GM18511 (cell line): ENCODE measurements at regions not wholly inside any gene's neighbourhood (a gene's known extent, or its start where the extent isn't known, plus 50 kb on each side); places are given as distances from the start of the nearest gene placed in this dataset.
"Not testable (repeated sequence)": the region's sequence is repeated elsewhere in the genome, so short reads cannot be mapped to it uniquely, and the experiment has no call there.

ENCODE experiments used
- ATAC-seq: cut with Tn5 transposase; IDR thresholded peaks from one replicate; pipeline ENCODE4 v1.9.1; 2021; ENCODE audit warnings: mild to moderate bottlenecking, moderate library complexity; ENCODE audit not compliant: unreplicated experiment

DNA sequence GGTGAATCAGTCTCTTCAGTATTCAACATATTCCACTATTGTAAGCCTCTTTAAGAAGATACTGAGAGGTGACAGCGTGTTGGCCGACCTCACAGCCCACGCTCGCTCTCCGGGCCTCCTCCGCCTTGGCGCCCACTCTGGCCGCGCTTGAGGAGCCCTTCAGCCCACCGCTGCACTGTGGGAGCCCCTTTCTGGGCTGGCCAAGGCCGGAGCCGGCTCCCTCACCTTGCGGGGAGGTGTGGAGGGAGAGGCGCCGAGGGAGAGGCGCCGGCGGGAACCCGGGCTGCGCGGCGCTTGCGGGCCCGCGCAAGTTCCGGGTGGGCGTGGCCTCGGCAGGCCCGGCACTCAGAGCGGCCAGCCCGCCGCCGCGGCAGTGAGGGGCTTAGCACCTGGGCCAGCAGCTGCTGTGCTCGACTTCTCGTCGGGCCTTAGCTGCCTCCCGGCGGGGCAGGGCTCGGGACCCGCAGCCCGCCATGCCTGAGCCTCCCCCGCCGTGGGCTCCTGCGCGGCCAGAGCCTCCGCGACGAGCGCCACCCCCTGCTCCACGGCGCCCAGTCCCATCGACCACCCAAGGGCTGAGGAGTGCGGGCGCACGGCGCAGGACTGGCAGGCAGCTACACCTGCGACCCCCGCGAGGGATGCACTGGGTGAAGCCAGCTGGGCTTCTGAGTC lies 306.4 kb downstream of the SEMA3D start:
- ATAC-seq = not testable (repeated sequence)

DNA sequence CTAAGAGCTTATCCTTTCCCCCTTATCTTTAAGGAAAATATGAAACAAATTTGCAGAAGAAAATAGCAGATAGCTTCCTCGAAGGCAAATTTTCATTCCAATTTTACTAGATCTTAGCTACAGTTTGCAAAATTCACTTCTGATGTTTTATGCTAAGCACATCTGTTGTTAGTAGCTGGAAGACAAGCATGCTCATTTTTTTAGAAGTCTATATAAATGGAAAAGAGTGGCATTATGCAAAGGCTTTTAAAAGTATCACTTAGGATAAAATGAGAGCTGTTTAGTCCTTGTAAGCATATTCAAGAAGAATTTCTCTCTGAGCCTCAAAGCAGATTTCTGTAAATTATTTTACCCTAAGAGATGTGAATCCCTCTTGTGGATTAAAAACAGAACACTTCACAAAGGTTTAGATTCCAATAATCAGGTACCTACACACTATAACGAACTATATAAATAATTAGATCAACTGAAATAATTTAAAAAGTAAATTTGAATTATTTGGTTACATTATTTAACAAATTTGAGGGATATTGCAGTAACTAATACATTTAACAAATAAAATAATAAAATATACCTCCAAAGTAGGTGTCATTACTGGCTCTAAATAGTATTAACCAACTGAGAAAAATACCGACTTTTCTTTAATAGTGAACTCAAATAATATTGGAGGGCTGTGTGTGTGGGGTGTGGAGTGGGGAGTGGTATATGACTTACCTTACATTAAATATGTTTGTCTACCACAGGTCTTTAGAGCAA lies 307.1 kb downstream of the SEMA3D start:
- ATAC-seq = no peak

GRCh38 chr7:84877943-84878570 lies 308.8 kb downstream of the SEMA3D start:
- no peak for ATAC-seq

DNA sequence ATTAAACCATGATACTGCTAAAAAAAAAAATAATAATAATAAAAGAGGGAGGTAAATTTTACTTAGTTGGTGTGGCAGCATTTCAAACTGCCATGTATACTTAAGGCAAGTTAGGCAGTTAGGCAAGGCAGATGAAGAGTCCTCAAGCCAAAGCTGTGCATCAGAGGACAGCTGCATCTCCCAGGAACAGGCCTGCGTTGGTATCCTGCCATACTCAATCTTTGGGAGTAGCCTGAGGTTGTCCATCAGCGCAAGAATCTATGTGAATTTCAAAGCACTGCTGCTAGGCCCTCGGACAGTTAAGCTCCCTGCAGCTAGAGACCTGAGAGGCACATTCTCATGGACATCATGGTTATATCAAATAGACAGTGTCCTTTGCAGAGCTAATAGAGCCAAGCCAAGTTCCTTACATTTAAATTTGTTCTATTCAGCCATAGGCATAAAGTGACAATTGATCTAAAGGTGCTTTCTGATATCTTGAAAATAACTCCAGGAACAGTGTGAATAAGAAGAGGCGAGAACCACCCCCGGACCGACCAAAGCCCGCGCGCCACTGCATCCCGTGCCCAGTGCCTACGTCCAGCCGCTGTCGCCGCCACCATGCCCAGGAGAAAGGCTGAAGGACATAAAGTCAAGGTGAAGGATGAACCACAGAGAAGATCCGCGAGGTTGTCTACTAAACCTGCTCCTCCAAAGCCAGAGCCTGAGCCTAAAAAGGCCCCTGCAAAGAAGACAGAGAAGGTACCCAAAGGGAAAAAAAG lies 310.6 kb downstream of the SEMA3D start:
- no peak for ATAC-seq

- ATAC-seq = no peak
Measured at GRCh38 chr7:84865560-84865959, 321.3 kb downstream of the SEMA3D start.

DNA sequence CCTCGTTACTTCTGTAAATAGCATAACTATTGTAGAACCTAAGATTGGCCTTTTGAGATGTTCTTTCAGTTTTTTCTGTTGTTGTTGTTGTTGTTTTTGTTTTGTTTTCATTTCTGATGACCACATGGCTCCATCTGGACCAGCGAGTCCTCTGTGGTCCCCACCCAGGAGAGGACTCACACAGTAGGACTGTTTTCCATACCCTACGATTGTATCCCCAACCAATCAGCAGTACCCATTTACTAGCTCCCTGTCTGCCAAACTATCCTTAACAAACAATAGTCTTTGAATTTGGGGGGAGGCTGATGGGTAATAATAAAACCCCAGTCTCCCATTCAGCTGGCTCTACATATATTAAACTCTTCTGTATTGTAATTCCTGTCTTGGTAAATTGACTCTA lies 329.5 kb downstream of the SEMA3D start:
- no peak for ATAC-seq

- no peak for ATAC-seq
Measured at GRCh38 chr7:84855758-84856157, 331.1 kb downstream of the SEMA3D start.

DNA sequence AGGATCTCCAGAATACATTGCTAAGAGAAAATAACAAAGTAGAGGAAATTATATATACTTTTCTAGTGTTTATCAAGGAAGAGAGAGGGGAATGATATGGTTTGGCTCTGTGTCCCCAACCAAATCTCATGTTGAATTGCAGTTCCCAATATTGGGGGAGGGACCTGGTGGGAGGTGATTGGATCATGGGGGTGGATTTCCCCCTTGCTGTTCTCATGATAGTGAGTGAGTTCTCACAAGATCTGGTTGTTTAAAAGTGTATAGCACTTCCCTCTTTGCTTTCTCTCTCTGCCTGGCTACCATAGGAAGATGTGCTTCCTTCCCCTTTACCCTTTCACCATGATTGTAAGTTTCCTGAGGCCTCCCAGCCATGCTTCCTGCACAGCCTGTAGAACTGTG lies 337.9 kb downstream of the SEMA3D start:
- not testable (repeated sequence) for ATAC-seq

DNA sequence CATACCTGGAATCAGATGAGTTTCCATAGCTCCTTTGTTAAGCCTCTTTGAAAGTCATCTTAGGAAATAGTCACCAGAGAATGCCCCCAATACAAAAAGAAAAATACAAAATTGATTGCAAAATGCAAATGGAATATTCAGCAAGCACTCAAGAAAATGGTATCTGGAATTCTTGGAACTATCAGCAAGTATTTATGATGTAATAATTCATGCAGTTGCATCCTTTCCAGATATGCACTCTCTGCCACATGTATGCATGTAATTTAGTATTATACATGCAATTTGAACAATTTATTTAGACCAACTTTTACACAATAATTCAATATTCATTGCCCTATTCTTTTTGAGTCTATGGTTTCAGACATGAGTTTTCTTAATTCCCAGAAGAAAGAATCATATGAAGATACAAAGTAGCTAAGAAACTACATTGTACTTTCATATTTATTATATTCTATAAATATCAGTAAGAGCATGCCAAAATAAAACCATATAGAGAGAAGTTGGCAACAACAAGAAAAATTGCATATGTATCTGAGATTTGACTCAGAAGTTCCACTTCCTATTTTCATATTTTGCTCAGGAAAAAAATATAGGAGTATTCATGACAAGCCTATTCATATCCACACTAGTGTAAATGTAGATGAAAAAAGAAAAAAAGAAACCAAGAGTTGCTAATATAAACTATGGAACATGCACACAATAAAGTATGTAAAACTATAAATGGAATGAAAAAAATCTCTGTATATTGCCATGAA lies 338.5 kb downstream of the SEMA3D start:
- ATAC-seq = no peak

- no peak for ATAC-seq
Measured at GRCh38 chr7:84847790-84848189, 339.1 kb downstream of the SEMA3D start.

DNA sequence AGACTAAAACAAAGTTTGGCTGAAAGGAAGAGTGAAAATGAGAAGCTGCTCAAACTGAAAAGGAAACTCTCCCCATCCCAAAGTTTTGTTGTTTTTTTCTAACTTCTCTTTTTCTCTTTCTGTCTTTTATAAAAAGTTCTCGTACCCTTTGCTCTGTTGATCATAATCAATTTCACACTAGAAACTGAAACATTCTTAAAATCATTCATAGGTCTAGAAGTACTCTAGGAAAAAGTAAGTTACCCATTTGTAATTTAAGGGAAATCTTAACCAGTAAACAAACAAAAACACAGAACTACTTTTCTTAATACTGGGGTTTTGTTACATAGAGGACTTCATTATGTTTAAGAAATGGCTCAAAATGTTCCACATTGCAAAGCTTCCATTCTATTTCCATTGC lies 339.8 kb downstream of the SEMA3D start:
- ATAC-seq = no peak

DNA sequence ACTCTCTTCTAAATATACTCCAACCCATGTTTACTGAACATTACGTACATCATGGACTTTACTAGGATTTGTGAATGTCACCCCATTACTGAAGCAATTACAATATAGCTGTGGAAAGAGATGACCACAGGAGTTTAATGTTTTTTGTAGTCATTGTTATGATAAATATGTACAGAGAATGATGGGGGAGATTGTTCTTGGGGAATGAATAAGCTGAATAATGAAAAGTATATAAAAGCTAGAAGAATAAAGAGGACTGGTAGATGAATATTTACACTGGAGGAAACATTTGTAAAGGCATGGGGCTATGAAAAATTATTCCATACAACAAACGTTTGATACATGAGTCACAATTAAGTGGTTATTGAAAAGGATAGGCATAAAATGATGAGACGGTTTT lies 340.9 kb downstream of the SEMA3D start:
- no peak for ATAC-seq

DNA sequence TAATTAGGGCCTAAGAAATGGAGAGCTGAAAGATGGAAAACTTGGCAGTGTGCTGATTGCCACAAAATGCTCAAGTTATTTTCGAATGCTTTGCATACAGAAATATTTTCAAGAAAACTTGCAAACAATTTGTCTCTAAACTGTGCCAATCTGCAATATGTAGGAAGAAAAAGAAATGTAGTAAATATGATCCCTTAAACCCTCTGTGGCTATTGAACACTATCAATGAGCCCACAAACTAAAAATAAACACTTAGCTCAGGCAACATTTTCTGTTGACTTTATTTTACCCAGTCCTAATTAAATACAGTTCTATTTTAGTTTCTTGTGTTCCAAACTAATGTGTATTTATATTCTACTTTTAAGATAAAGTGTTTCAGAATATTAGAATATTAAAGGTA lies 342.1 kb downstream of the SEMA3D start:
- ATAC-seq = no peak

GRCh38 chr7:84841809-84842208 lies 345.0 kb downstream of the SEMA3D start:
- ATAC-seq = no peak

- no peak for ATAC-seq
Measured at GRCh38 chr7:84838857-84839256, 348.0 kb downstream of the SEMA3D start.

GRCh38 chr7:84837405-84837804 lies 349.5 kb downstream of the SEMA3D start:
- ATAC-seq = no peak

GRCh38 chr7:84829719-84830118 lies 357.1 kb downstream of the SEMA3D start:
- ATAC-seq = no peak

DNA sequence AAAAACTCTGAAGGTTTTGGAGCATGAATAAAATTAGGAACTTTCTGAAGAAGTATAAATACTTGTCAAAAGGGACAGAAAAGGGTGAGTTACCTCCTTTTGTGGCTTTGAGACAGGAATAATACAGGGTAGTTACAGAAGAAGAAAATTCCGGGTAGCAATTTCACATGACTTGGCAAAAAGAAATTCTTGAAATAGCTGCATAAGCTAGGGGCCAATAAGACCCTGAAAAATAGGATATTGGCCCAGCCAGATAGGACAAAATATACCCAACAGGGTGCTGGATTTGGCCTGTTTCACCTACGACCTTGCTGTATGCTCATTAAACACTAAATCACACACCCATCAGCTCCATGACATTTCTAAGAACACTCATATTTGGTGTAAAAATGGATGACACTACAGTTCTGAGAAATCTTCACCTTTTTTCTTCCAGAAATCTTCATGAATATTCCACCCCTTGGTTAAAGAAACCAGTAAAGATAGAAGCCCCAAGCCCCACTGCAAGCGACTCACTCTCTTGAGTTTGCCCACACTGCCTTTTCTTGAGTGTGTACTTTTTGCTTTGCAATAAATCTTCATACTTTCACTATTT lies 362.7 kb downstream of the SEMA3D start:
- no peak for ATAC-seq

- no peak for ATAC-seq
Measured at GRCh38 chr7:84823530-84823929, 363.3 kb downstream of the SEMA3D start.

- ATAC-seq = no peak
Measured at GRCh38 chr7:84822941-84823510, 363.8 kb downstream of the SEMA3D start.
